SW480 (cell line): ENCODE measurements at regions not wholly inside any gene's neighbourhood (a gene's known extent, or its start where the extent isn't known, plus 50 kb on each side); places are given as distances from the start of the nearest gene placed in this dataset.

Source experiments
- DNase-seq: peaks from one replicate; pipeline ENCODE4 v3.0.0-alpha.2; 2016; ENCODE audit warnings: low spot score

GRCh38 chr6:144729502-144729901, 444.4 kb downstream of the UTRN start:
- no peak for DNase-seq

- DNase-seq = no peak
These were observed 445.0 kb downstream of the UTRN start for GRCh38 chr6:144730088-144730645.

- DNase-seq = no peak
These were observed 446.1 kb downstream of the UTRN start for GRCh38 chr6:144731229-144731628.

- no peak for DNase-seq
These were observed 451.6 kb downstream of the UTRN start for GRCh38 chr6:144736763-144737162.

- no peak for DNase-seq
These were observed 452.9 kb downstream of the UTRN start for GRCh38 chr6:144737998-144738397.

- DNase-seq = no peak
These were observed 454.7 kb downstream of the UTRN start for GRCh38 chr6:144739873-144740272.

- DNase-seq = no peak
These were observed 456.5 kb downstream of the UTRN start for GRCh38 chr6:144741659-144742058.

GRCh38 chr6:144742779-144743178, 457.6 kb downstream of the UTRN start:
- no peak for DNase-seq

GRCh38 chr6:144744720-144745119, 459.6 kb downstream of the UTRN start:
- no peak for DNase-seq

GRCh38 chr6:144745439-144745838, 460.3 kb downstream of the UTRN start:
- DNase-seq = no peak

- no peak for DNase-seq
These were observed 461.9 kb downstream of the UTRN start for GRCh38 chr6:144746902-144747469.

GRCh38 chr6:144749263-144749662, 464.1 kb downstream of the UTRN start:
- no peak for DNase-seq

- DNase-seq = no peak
These were observed 468.0 kb downstream of the UTRN start for GRCh38 chr6:144753023-144753705.

GRCh38 chr6:144756469-144756868, 471.3 kb downstream of the UTRN start:
- DNase-seq = no peak

- DNase-seq = no peak
These were observed 472.2 kb downstream of the UTRN start for GRCh38 chr6:144757299-144757698.

- DNase-seq = no peak
These were observed 472.6 kb downstream of the UTRN start for GRCh38 chr6:144757730-144758129.

- peak; percentile 8 for DNase-seq
These were observed 473.5 kb downstream of the UTRN start for GRCh38 chr6:144758602-144759001.

- no peak for DNase-seq
These were observed 477.3 kb downstream of the UTRN start for GRCh38 chr6:144762469-144762868.

- DNase-seq = no peak
These were observed 481.9 kb downstream of the UTRN start for GRCh38 chr6:144767051-144767450.

GRCh38 chr6:144768551-144769075, 483.5 kb downstream of the UTRN start:
- DNase-seq = no peak

GRCh38 chr6:144769142-144769541, 484.0 kb downstream of the UTRN start:
- no peak for DNase-seq

GRCh38 chr6:144776031-144776819, 491.1 kb downstream of the UTRN start:
- DNase-seq = no peak

- no peak for DNase-seq
These were observed 492.1 kb downstream of the UTRN start for GRCh38 chr6:144777249-144777648.
